Suprapubic skin (tissue), 3 donors: ENCODE measurements at regions not wholly inside any gene's neighbourhood (a gene's known extent, or its start where the extent isn't known, plus 50 kb on each side); places are given as distances from the start of the nearest gene placed in this dataset.

ENCODE experiments used
- EP300 ChIP-seq: sonication (generic); formaldehyde crosslinking; IDR thresholded peaks from one replicate; pipeline ENCODE4 v1.6.1; 2017; ENCODE audit warnings: antibody characterized with exemption
- TF ChIP-seq, protein P1 (sequence below), 2 donors: fragments of 200-600 bp in 1 of 2; fragments of 450-650 bp in 1 of 2; sonication (generic) in 1 of 2; IDR thresholded peaks; one replicate each; pipeline ENCODE4 v1.5.1; 2016 to 2019; ENCODE audit warnings: antibody characterized with exemption in 2 of 2, mild to moderate bottlenecking in 1 of 2, moderate library complexity in 1 of 2

DNA sequence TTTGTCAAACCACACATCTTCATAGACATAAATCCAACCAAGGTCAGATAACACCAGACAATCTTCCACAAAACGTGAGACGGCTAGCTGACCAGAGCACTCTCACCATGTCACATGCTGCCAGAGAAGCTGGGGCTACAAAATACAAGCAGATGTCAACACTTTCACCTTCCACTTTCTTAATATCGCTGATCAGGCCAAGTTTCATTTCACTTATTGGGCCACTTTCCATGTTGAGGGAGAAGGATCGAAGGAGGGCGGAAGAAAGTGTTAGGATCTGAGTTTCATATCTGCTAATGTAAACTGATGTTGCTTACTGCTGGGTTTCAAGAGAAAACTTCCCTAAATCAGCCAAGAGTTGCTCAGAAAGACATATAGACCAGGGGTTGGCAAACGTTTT lies 177.0 kb upstream of the PRDM1 start:
- TF ChIP-seq, protein P1, sequence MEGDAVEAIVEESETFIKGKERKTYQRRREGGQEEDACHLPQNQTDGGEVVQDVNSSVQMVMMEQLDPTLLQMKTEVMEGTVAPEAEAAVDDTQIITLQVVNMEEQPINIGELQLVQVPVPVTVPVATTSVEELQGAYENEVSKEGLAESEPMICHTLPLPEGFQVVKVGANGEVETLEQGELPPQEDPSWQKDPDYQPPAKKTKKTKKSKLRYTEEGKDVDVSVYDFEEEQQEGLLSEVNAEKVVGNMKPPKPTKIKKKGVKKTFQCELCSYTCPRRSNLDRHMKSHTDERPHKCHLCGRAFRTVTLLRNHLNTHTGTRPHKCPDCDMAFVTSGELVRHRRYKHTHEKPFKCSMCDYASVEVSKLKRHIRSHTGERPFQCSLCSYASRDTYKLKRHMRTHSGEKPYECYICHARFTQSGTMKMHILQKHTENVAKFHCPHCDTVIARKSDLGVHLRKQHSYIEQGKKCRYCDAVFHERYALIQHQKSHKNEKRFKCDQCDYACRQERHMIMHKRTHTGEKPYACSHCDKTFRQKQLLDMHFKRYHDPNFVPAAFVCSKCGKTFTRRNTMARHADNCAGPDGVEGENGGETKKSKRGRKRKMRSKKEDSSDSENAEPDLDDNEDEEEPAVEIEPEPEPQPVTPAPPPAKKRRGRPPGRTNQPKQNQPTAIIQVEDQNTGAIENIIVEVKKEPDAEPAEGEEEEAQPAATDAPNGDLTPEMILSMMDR (IDR thresholded peaks at IDR 0.05): no peak
- no peak for TF ChIP-seq EP300
